ENCODE measurements at regions not wholly inside any gene's neighbourhood (a gene's known extent, or its start where the extent isn't known, plus 50 kb on each side); places are given as distances from the start of the nearest gene placed in this dataset.

DNA sequence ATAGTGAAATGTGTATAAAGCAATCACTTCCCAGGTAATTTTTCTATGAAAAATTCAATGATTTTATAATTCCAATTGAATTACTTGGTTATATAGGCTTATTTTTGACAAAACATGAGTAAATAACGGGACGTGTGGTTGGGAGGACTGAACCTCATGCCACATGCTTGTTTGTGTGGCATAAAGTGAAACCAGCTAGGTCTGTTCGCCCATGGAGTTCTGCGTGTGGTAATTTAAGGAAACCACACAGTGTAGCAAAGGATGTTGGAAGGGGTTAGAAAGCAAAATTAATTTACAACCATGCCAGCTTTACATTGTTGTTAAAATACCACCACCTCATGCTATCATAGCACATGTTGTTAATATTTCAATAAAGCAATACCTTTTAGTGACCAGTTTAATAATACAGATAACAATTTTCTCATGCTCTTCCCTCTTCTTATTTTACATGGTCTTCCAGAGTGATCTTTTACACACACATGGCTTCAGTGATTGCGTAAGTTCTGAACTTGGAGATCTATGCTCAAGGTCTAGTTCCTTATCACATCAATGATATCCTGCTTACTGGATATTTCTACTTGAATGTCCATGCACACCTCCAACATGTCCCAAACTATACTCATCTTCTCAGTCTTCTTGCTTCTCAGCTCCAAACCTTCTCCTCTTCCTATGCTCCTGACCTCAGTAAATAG lies 156.4 kb upstream of the ITGA4 start:
- TF ChIP-seq, protein P1, sequence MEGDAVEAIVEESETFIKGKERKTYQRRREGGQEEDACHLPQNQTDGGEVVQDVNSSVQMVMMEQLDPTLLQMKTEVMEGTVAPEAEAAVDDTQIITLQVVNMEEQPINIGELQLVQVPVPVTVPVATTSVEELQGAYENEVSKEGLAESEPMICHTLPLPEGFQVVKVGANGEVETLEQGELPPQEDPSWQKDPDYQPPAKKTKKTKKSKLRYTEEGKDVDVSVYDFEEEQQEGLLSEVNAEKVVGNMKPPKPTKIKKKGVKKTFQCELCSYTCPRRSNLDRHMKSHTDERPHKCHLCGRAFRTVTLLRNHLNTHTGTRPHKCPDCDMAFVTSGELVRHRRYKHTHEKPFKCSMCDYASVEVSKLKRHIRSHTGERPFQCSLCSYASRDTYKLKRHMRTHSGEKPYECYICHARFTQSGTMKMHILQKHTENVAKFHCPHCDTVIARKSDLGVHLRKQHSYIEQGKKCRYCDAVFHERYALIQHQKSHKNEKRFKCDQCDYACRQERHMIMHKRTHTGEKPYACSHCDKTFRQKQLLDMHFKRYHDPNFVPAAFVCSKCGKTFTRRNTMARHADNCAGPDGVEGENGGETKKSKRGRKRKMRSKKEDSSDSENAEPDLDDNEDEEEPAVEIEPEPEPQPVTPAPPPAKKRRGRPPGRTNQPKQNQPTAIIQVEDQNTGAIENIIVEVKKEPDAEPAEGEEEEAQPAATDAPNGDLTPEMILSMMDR (conservative IDR thresholded peaks at IDR 0.05; ENCODE audit: low read depth, low read length): no peak
- TF ChIP-seq, protein P2, sequence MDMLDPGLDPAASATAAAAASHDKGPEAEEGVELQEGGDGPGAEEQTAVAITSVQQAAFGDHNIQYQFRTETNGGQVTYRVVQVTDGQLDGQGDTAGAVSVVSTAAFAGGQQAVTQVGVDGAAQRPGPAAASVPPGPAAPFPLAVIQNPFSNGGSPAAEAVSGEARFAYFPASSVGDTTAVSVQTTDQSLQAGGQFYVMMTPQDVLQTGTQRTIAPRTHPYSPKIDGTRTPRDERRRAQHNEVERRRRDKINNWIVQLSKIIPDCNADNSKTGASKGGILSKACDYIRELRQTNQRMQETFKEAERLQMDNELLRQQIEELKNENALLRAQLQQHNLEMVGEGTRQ (IDR thresholded peaks at IDR 0.05; ENCODE audit: low read depth, low read length): no peak
- TF ChIP-seq POLR2A (IDR thresholded peaks at IDR 0.05; ENCODE audit: low read depth, low read length): no peak
- TF ChIP-seq RFX5 (IDR thresholded peaks at IDR 0.05; ENCODE audit: low read depth, low read length): no peak
- TF ChIP-seq MAFK (IDR thresholded peaks at IDR 0.05; ENCODE audit: low read depth, low read length): no peak
- TF ChIP-seq RCOR1 (IDR thresholded peaks at IDR 0.05; ENCODE audit: insufficient replicate concordance, low read length): no peak
- no peak for TF ChIP-seq BHLHE40 (IDR thresholded peaks at IDR 0.05; ENCODE audit: low read depth, low read length)
- no peak for TF ChIP-seq FOS (IDR thresholded peaks at IDR 0.05; ENCODE audit: low read depth, low read length)
- TF ChIP-seq RAD21 (IDR thresholded peaks at IDR 0.05; ENCODE audit: low read length): no peak
- peak; percentile 60 for TF ChIP-seq CEBPB (IDR thresholded peaks at IDR 0.05; ENCODE audit: low read depth, low read length)
- TF ChIP-seq MAZ (IDR thresholded peaks at IDR 0.05; ENCODE audit: borderline replicate concordance, low read depth, low read length): no peak
- TF ChIP-seq NFE2L2 (IDR thresholded peaks at IDR 0.05; ENCODE audit: low read depth, low read length): no peak
- no peak for TF ChIP-seq MXI1 (IDR thresholded peaks at IDR 0.05; ENCODE audit: borderline replicate concordance, low read depth, low read length)
